Panc1 (cell line): ENCODE measurements at regions not wholly inside any gene's neighbourhood (a gene's known extent, or its start where the extent isn't known, plus 50 kb on each side); places are given as distances from the start of the nearest gene placed in this dataset.

Experiments used
- ATAC-seq: fragments of 200-7000 bp; cut with Tn5 transposase; 2 replicates; pipeline ENCODE4 v1.9.1; 2020; ENCODE audit warnings: mild to moderate bottlenecking, moderate library complexity
- BruUV-seq: library from RNA; stranded (reverse); fragments of 400-500 nt; replicated peaks from 2 replicates; lab custom pipeline; 2021; lab: Mats Ljungman, UMichigan
- CTCF ChIA-PET: fragments of 300-600 bp; sonication (Branson Sonifier 250); formaldehyde crosslinking; loops from one replicate; lab custom pipeline; 2022; ENCODE audit warnings: antibody characterized with exemption; lab: Charles Lee
- POLR2A ChIA-PET: fragments of 300-600 bp; sonication (Branson Sonifier 250); formaldehyde crosslinking; loops from one replicate; lab custom pipeline; 2022; ENCODE audit warnings: antibody characterized with exemption; lab: Charles Lee
- DNase-seq: peaks from one replicate; pipeline ENCODE4 v3.0.0-alpha.2; 2010; ENCODE audit warnings: low read depth, low spot score
- H3K27ac ChIP-seq: 2 replicates; pipeline ENCODE4 v1.5.1; 2011; ENCODE audit warnings: mild to moderate bottlenecking, low read length, inconsistent platforms
- H3K27me3 ChIP-seq: fragments of 200-500 bp; sonication (Bioruptor generic); 2 replicates; pipeline ENCODE4 v1.6.0; 2014; ENCODE audit warnings: low read length, inconsistent platforms; ENCODE audit not compliant: control insufficient read depth, insufficient read depth
- H3K36me3 ChIP-seq: fragments of 200-500 bp; sonication (Bioruptor generic); 2 replicates; pipeline ENCODE4 v1.5.1; 2014; ENCODE audit warnings: inconsistent platforms, mild to moderate bottlenecking, low read length, moderate library complexity; ENCODE audit not compliant: control insufficient read depth, insufficient read depth
- H3K4me1 ChIP-seq: 2 replicates; pipeline ENCODE4 v1.5.1; 2011; ENCODE audit warnings: inconsistent platforms, mild to moderate bottlenecking, low read length, moderate library complexity; ENCODE audit not compliant: control insufficient read depth, insufficient read depth
- H3K4me3 ChIP-seq, 2 experiments: 2 replicates each; pipeline ENCODE4 v1.5.1; 2011 to 2012; ENCODE audit warnings: low read depth in 2 of 2, low read length in 2 of 2, mild to moderate bottlenecking in 2 of 2, inconsistent platforms in 1 of 2, moderate library complexity in 1 of 2
- H3K9me3 ChIP-seq: fragments of 200-500 bp; sonication (Bioruptor generic); 2 replicates; pipeline ENCODE4 v1.5.1; 2014; ENCODE audit warnings: low read depth, mild to moderate bottlenecking, inconsistent platforms, low read length, moderate library complexity; ENCODE audit not compliant: control insufficient read depth, insufficient read depth
- POLR2AphosphoS5 ChIP-seq: IDR thresholded peaks from 2 replicates; pipeline ENCODE4 v1.6.1; 2012; ENCODE audit warnings: mild to moderate bottlenecking, low read depth, low read length, moderate library complexity
- SIN3A ChIP-seq: IDR thresholded peaks from 2 replicates; pipeline ENCODE4 v1.6.1; 2012; ENCODE audit warnings: low read depth, mild to moderate bottlenecking, low read length, moderate library complexity, borderline replicate concordance; ENCODE audit not compliant: insufficient read depth
- TCF7L2 ChIP-seq: IDR thresholded peaks from 2 replicates; pipeline ENCODE4 v1.6.1; 2011; ENCODE audit warnings: mild to moderate bottlenecking, low read depth, low read length, inconsistent platforms
- in situ Hi-C: cut with HindIII; loops from 2 replicates; pipeline ENCODE4 v1.10.0; 2016; ENCODE audit warnings: low sequenced_read_pairs, low pct_unique_long_range_greater_than_20kb
- intact Hi-C: fragments of 100-400 bp; cut with micrococcal nuclease; formaldehyde crosslinking; loops from one replicate; pipeline ENCODE4 v1.10.0; 2022; ENCODE audit not compliant: unreplicated experiment
- TF ChIP-seq, protein P1 (sequence below): fragments of 450-650 bp; IDR thresholded peaks from 2 replicates; pipeline ENCODE4 v1.5.1; 2017; ENCODE audit warnings: mild to moderate bottlenecking
- TF ChIP-seq, protein P2 (sequence below), 2 experiments: IDR thresholded peaks; 2 replicates each; pipeline ENCODE4 v1.6.1; 2011 to 2012; ENCODE audit warnings: low read depth in 2 of 2, control low read depth in 1 of 2, low read length in 1 of 2, mild to moderate bottlenecking in 1 of 2, moderate library complexity in 1 of 2; ENCODE audit not compliant: insufficient read depth in 1 of 2

DNA sequence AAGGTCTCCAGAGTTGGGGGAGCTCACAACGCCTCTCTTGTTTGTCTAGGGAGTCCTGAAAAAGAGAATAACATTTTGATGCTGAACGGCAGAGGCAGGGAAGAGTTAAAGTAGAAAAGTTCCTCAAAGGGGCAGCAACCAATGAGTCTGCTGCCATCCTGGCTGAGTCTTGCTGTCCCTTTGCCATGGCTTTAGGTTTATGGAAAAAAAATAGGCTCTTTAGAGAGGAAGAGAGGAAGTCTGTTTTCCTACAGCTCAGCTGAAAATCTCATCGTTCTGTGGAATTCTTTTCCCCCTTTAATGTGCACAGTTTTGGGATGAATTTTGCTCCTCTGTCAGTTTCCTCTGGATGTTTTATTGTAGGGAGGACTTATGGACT lies 314.8 kb upstream of the TBX3 start:
- H3K4me1 ChIP-seq = no peaks in the 10 kb centered on the region
- ATAC-seq (no peak), DNase-seq (no peak)
- CTCF ChIA-PET = no interaction called here
- in situ Hi-C loops (no loop called here), intact Hi-C loops (no loop called here)
- POLR2A ChIA-PET = no interaction called here
- no TSS peak for BruUV-seq
- no peaks in the 10 kb centered on the region for H3K36me3 ChIP-seq
- no peaks in the 10 kb centered on the region for H3K9me3 ChIP-seq
- TF ChIP-seq, protein P1, sequence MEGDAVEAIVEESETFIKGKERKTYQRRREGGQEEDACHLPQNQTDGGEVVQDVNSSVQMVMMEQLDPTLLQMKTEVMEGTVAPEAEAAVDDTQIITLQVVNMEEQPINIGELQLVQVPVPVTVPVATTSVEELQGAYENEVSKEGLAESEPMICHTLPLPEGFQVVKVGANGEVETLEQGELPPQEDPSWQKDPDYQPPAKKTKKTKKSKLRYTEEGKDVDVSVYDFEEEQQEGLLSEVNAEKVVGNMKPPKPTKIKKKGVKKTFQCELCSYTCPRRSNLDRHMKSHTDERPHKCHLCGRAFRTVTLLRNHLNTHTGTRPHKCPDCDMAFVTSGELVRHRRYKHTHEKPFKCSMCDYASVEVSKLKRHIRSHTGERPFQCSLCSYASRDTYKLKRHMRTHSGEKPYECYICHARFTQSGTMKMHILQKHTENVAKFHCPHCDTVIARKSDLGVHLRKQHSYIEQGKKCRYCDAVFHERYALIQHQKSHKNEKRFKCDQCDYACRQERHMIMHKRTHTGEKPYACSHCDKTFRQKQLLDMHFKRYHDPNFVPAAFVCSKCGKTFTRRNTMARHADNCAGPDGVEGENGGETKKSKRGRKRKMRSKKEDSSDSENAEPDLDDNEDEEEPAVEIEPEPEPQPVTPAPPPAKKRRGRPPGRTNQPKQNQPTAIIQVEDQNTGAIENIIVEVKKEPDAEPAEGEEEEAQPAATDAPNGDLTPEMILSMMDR = no peak
- TF ChIP-seq POLR2AphosphoS5 (no peak), SIN3A (no peak), TCF7L2 (no peak)
- TF ChIP-seq, protein P2, sequence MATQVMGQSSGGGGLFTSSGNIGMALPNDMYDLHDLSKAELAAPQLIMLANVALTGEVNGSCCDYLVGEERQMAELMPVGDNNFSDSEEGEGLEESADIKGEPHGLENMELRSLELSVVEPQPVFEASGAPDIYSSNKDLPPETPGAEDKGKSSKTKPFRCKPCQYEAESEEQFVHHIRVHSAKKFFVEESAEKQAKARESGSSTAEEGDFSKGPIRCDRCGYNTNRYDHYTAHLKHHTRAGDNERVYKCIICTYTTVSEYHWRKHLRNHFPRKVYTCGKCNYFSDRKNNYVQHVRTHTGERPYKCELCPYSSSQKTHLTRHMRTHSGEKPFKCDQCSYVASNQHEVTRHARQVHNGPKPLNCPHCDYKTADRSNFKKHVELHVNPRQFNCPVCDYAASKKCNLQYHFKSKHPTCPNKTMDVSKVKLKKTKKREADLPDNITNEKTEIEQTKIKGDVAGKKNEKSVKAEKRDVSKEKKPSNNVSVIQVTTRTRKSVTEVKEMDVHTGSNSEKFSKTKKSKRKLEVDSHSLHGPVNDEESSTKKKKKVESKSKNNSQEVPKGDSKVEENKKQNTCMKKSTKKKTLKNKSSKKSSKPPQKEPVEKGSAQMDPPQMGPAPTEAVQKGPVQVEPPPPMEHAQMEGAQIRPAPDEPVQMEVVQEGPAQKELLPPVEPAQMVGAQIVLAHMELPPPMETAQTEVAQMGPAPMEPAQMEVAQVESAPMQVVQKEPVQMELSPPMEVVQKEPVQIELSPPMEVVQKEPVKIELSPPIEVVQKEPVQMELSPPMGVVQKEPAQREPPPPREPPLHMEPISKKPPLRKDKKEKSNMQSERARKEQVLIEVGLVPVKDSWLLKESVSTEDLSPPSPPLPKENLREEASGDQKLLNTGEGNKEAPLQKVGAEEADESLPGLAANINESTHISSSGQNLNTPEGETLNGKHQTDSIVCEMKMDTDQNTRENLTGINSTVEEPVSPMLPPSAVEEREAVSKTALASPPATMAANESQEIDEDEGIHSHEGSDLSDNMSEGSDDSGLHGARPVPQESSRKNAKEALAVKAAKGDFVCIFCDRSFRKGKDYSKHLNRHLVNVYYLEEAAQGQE (IDR thresholded peaks at IDR 0.05; ENCODE audit: insufficient read depth in 1 of 2, low read depth in 2 of 2, low read length in 1 of 2) = no peak
- no peak overlapping the region for H3K4me3 ChIP-seq
- no peak overlapping the region for H3K27ac ChIP-seq
- H3K27me3 ChIP-seq = no peaks in the 10 kb centered on the region; the same call in 1 of the 2 replicates

DNA sequence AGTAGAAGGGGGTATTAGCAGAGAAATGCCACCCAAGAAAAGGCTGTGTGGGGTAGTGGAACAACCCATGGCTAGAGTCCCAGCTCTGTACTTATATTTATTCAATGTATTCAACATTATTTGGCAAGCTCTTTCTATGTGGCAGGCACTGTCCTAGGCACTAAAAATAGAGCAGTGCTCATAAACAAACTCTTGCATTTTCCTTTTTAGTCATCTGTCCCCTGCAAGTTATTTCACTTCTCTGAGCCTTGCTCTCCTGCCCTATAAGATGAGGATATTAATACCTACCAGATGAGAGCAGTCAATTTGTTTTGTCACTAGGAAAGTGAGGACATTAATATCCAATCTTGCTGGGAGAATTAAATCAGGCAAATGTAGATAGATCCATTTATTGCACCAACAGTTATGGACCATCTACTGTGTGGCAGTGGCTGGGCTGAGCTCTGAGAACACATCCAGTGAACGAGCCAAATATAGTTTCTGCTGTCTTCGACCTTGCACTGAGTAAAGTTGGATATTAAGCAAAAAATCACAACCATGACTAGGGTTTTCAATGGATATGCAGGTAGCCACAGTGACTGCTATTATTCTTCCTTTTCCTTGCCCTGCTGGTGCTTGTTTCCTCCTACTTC lies 314.3 kb upstream of the TBX3 start:
- in situ Hi-C loops (no loop called here), intact Hi-C loops (no loop called here)
- TF ChIP-seq SIN3A = no peak
- no peak for TF ChIP-seq TCF7L2
- TF ChIP-seq, protein P2 (IDR thresholded peaks at IDR 0.05; ENCODE audit: insufficient read depth in 1 of 2, low read depth in 2 of 2, low read length in 1 of 2) = no peak
- TF ChIP-seq POLR2AphosphoS5 = no peak
- TF ChIP-seq, protein P1 = no peak
- POLR2A ChIA-PET = interaction anchor here (0.6 kb wide), 1 partner anchor 358 kb away, joined by 3 read pairs; no protein-coding TSS in a partner anchor
- Histone ChIP-seq H3K36me3 (no peaks in the 10 kb centered on the region), H3K4me1 (no peaks in the 10 kb centered on the region), H3K4me3 (no peak overlapping the region), H3K9me3 (no peaks in the 10 kb centered on the region), H3K27me3 (no peaks in the 10 kb centered on the region; the same call in 1 of the 2 replicates), H3K27ac (no peak overlapping the region)
- CTCF ChIA-PET = no interaction called here
- ATAC-seq (no peak), DNase-seq (no peak)
- no TSS peak for BruUV-seq
